Stimulated activated CD4-positive, alpha-beta T cell treated with anti-CD3 and anti-CD28 coated beads, Interleukin-4, amount 100 ng/mL, for 4 hours (primary cell): ENCODE measurements at regions not wholly inside any gene's neighbourhood (a gene's known extent, or its start where the extent isn't known, plus 50 kb on each side); places are given as distances from the start of the nearest gene placed in this dataset.
"Not testable (repeated sequence)": the region's sequence is repeated elsewhere in the genome, so short reads cannot be mapped to it uniquely, and the experiment has no call there.

Source experiments
- DNase-seq, 2 experiments: peaks; one replicate each; pipeline ENCODE4 v3.0.0-alpha.2; 2020

DNA sequence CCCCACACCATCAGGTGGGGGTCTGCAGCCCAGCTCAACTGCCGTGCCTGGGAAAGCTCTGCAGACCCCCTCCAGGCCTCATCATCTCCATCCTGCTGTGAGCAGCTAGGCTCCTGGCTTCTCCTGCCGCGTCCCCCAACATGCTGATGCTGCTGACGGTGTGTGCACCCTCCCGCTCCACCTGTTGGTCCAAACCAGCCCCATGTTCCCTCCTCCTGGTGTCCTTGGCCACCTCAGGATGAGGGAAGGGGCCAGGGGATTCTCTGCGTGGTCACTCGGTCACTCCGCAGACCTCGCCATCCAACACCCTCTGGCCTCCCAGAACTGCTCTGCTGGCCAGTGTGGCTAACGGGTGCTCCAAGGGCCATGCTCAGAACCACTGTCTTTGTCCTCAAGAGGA is 368.6 kb downstream of the FOXL1 start:
- no peak for DNase-seq

DNA sequence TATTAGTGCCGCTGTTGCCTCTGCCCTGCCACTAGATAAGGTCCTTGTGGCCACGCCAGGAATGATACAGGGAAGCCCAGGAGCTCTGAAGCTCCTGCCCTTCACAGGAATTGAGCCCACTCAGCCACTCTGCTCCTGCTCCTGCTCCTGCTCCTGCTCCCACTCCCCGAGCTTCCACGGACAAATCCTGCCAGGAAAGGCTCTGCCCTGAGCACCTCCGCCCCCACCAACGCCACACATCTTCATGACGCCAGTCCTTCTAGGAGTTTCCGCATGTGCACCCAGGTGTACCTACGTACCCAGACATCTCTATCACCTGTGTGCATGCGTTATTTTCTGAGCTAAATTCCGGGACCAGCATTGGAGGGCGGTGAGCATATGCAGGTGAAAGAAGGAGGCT is 369.1 kb downstream of the C16orf95 start:
- no peak for DNase-seq

DNA sequence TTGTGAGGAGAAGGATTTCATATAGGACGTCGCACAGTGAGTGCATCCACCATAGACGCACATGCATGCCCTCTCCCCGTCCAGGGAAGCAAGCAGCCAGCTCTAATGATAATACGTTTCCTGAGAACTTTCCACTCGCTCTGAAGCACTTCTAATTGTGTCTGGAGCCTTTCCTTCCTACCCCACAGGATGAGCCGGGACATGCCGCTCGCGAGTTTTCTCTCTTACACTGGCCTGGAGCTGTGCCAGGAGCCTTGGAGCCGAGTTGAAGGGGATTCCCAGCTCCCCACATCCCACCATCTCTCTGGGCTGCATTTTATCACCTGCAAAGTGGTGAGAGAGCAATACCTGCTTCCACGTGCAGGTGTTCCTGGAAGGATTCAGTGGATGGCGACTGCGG is 368.1 kb downstream of the C16orf95 start:
- DNase-seq = no peak

DNA sequence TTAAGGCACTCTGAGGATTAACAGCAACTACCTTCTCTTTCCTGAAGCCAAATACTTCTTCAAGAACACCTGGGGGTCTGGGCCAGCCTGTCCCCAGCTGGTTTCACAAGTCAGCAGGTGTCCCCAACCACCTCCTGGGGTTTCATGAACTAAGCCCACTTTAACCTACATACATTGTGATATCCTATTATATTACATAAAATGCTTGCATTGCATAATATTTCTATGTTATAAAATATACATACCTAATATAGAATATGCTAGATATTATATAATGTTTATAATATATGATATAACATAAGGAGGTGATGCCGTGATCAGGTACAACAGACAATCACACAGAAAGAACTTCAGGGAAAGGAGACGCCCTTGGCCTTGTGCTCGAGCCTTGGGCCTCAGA is 367.6 kb downstream of the C16orf95 start:
- no peak for DNase-seq

DNA sequence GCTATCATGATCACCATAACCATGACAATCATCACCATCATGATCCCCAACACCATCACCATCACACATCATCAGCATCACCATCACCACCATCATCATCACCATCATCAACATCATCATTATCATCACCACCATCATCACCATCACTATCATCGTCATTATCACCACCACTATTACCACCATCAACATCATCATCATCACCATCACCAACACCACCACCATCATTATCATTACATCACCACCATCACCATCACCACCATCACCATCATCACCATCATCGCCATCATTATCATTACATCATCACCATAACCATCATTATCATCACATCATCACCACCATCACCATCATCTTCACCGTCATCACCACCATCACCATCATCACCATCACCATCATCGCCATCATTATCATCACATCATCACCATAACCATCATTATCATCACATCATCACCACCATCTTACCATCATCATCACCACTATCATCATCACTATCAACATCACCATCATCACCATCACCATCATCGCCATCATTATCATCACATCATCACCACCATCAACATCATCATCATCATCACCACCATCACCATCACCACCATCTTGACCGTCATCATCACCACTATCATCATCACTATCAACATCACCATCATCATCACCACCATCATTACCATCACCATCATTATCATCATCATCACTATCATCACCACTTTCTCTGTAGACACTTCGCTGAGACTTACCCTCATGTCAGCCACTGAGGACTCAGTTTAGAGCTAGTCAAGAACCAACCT is 366.0 kb downstream of the C16orf95 start:
- no peak for DNase-seq

DNA sequence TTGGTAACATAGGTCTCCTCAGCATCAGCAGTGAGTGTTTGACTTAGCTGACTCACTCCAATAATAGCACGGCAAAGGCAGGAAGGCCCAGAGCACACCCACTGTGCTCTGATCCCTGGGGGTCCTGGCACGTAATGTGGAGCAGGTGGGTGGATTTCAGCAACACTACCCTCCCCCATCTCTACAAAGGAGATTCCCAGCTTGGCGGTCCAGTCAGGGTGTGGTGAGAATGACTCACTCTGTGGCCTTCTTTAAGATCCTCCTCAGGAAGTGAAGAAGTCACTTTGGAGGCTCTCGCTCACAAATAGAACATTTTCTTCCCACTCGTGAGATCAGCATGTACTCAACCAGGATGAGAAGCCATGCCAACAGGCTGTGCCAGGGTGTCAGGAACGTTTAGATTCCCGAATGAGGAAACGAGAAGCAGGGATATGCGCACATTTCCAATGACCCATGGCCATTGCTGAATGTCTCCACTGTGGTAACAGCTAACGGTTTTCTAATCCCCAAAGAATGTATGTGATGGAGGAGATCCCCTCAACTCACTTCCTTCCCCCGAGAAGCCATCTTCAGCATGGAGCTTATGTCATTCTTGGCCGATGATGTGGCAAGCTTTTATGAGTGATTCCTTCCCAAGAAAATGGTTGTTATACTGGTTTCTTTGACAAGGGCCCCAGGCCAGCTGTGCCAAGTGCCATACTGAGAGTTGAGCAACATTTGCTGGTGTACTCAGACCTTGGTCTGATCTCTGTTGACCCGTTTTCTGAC is 365.2 kb downstream of the C16orf95 start:
- no peak for DNase-seq

DNA sequence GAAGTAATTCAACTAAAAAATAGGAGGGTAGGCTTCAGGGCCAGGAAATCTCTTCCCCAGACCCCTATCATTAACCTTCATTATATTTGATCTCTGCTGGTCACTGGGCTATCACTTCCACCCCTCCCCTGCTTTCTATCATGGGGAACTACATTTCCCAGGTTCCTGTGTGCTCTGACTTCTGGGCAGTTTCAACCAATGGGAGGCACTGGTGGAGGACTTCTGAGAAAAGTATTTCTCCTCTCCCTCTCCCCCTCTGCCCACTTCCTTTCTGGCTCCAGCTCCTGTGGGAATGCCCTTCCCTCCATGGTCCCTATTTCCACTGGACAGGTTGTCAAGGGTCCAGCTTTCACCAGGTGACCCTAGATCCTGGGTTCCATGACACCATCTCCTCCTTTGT is 364.4 kb downstream of the C16orf95 start:
- no peak for DNase-seq

DNA sequence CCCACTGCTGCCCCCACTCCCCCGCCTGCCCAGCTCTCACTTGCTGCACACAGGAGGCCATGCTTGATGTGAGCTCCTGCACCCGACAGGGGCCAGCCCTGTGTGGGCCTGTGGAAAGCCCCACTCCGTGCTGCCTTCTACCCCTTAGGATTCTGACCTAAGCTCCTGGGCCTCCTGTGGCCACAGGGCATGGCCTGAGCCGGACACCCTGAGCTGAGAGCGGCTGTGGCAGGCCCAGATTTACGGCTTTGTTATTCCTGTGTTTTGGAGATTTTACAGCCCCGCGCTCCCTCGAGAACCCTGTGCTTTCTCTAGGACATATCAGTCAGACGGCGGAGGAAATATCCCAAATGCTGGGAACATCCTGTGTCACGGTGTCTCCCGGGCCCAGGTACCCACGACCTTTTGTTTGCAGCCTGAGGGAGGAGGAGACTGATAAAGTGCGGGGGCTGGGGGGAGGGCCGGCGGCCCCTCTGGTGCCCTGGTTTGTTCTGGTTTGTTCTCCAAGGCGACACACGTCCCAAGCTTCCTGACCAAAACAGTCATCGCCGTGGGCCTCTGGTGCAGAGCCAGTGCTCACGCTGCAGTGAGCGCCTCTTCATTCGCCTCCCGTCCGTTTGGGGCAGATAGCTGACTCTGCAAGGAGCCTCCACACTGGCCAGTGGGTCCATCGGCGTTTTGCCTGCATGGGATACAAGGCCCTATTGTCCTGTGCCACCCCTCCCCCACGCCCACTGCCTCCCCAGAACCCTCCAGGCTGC is 363.4 kb downstream of the C16orf95 start:
- no peak for DNase-seq

DNA sequence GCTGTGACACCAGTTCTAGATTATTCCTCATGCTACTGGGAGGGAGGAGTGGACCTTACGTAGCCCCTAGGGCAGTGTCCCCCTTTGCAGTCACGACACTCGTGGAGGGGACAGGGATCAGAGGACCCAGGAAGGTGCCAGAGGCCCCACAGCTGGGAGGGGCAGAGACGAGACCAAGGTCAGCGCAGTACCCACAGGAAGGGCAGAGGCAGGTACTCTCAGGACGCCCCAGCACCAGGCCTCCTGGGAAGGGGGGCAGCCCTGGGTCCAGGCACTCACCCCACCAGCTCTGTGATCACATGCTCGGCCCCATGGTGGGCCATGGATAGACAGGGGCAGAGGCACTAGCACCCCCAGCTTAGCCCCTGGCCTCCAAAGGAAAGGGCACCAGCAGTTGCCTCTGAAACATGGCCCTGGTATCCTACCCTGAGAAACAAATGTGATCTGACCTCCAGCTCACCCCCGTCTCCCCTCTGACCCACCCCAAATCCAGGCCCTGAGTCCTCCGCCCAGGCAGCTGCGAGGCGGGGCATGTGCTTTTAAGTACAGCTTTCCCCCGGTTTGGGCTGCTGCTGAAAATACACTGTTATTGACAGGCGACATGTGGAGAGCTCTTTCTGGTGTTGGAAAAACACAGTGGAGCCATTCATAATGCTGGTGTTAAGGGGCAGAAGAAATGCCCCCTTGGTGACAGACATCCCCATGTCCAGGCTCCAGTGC is 361.9 kb downstream of the C16orf95 start:
- no peak for DNase-seq

DNA sequence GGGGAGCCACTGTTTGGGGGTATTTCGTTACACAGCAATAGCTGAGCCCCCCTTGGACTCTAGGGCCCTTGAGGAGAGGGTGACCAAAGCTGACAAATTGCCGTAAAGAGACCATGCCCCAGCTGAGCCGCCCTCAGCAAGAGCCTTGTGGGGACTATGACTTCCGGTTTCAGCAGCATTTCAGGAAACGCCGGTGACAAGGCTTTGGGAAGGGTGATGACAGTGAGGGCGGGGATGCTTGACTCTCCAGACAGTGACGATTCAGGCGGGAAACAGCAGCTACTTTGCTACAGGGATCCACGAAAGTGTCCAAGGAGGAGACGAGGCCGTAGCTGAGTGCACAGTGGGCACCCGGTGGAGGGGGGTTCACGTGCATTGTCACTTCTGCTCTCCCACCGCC is 360.8 kb downstream of the C16orf95 start:
- no peak for DNase-seq

DNA sequence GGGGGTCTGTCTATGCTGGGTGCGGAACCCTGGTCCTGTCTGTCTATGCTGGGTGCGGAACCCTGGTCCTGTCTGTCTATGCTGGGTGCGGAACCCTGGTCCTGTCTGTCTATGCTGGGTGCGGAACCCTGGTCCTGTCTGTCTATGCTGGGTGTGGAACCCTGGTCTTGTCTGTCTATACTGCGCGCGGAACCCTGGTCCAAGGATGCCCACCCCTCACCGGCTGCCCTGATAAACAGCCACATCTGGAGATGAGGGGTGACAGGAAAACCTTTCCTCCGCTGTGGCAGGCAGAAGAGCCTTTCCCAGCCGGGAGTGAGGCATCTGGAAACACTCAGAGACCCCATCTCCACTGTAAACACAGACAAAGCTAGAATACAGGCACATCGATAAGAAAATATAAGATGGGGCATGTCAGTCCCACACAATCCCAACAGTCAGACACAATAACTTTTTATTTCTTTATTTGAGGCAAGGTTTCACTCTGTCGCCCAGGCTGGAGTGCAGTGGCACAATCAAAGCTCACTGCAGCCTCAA is 359.5 kb downstream of the C16orf95 start:
- not testable (repeated sequence) for DNase-seq

DNA sequence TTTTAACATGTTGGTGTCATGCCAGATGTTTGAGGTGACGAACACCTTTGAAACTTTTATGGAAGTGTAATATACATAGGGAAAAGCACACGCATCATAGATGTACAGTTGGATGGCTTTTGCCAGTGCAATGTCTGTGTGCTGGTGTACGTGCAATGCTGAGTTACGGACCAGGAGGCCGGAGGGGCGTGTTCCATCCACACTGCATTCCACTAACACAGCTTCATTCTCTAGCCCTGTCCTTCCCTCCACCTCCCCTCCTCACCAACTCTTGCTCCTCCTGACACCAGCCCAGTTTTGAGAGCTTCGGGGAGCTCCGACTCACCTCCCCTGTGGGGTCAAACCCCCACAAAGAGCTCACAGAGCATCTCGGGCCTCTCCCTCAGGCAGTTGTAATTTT is 358.8 kb downstream of the C16orf95 start:
- DNase-seq = no peak

DNA sequence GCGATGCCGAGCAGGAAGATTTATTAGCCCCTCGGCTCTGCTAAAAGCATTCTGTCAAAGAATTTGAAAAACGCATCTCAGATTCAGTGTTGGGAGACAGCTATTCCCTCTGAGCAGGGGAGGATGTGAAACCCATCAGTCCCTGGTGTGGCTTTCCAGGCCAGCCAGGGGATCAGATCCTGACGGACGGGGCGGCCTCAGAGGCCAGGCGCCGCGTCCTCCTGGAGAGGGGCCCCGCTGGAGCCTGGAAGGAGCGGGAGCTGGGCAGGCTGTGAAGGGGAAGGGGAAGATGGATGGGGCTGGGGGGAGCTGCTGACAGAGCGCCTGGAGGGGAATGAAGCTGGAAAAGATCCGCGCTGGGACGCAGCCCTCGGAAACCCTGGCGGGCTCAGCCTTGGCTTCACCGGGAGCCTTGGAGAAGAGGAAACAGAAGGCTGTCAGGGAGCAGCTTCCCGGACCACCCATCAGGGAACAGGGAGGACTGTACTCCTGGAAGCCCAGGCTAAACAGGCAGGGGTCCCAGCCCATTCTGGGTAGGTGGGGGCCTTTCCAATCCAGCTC is 358.0 kb downstream of the C16orf95 start:
- no peak for DNase-seq

DNA sequence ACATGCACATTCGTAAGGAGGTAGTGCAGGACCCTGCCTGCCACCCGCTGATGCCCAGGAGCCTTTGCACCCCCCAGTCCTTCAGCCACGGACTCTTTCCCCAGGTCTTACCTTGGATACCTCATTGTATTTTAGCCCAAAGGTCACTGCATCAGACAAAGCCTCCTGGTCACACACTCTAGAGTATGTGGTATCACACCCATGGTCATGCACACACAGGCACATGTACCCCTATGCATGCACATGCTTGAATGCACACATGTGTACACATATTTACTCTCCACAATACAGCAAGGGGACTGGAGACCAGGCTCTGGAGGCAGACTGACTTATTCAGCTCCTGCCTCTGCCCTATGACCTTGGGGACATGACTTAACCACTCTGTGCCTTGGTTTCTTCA is 357.5 kb downstream of the C16orf95 start:
- no peak for DNase-seq

DNA sequence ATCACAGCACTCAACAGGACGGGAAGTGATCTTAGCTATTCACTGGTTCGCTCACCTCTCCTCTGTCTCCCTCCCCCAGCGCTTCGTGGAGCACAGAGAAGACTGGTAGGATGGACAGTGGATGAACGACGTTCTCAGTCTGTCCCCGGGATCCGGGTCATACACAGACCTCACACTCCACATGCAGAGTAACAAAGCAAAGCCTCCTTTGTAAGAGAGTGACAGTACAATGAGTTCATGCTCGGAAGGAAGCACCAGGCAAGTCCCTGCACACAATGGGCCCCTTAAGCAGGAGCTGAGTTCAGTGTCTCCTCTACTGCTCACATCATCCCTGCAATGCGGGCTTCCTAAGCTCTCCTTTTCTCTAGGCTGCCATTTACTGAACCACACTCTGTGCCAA is 356.9 kb downstream of the C16orf95 start:
- no peak for DNase-seq

DNA sequence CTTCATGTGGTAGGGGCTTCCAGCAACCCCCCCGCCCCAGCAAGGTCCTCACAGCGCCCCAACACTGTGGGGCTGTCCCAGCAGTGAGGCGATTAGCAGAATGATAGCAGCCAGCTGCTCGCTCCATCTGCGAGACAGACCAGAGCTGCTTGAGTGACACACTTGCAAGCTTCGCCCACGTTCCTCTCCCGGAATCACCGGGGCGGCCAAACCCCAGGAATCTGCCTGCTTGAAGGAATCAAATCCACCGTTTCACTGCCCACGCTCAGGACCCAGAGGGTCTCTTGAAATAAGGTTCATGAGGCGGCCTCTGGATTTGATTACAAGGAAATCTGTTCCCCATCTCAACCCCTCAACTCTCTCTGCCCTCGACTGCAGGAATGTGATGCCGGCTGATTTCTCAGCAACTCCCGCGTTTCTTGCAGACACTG is 356.0 kb downstream of the C16orf95 start:
- no peak for DNase-seq

DNA sequence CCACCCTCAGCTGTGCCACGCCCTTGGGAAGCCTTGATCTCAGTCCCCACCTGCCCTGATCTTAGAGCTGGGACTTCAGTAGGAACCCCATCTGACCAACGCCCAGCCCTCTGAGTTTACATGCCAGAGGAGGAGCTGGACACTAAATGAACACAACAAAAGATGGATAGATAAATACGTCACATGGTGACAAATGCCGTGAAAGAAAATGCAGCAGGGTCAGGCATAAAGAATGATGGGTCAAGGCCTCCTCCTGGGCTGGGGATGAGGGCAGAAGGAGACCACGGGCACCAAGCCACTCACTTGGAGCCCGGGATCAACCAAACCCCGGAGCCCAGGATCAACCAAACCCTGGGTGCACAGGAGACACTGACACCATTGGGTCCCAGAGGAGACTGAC is 354.9 kb downstream of the C16orf95 start:
- DNase-seq = no peak

DNA sequence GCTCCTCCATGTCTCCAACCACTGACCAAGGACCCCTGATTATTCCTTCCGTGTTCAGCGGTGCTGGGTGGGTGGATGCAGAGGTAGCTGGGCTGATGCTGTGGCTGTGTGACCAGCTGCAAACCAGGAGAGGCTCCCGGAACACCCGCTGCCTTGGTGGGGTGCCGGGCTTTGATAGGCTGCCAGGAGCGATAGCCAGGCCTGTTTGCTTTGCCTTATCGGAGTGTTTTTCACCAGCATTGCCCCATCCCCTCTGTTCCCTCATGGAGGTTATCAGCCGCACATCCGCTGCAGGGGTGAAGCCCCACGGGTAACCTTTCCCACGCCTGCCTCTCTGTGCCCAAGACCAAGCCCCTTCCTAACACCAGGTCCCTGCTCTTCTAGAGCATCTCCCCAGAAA is 354.3 kb downstream of the C16orf95 start:
- no peak for DNase-seq

DNA sequence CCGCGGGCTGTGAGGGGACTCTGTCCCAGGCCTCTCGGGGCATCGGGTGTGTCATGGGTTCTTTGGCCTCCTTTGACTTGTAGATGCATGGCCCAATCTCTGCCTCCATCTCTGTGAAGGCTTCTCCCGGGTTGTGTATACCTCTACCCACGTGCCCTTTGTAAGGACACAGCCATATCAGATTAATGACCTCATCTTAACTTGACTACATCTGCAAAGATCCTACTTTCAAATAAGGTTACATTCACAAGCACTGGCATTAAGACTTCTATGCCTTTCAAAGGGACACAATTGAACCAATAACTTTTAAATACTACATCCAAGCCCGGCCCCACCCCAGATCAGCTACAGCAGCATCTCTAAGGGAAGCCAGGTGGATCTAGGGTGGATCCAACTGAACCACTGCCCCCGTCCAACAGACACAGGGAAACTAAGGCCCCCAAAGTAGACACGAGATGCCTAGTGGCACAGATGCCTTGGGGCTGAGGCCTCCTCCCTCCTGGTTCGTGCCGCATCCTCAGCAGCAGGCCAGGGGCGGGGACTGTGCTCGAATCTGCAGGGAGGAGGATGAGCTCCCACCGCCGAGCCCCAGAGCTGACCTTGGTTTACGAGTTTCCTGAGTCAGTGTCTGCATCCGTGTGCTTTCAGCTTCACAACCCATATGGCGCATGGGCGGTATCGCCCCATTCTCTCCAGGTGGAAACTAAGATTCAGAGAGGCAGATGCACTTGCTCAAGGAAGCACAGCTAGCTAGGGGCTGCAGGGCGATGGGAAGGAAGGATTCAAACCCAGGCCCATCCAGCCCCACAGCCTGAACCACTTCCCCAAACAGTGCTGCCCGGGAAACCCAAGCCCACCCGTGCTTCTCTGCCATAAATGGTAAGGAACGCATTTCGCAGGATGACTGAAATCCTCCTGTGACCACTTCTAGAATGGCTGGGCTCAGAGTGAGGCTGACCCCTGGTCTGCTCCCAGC is 353.3 kb downstream of the C16orf95 start:
- no peak for DNase-seq

DNA sequence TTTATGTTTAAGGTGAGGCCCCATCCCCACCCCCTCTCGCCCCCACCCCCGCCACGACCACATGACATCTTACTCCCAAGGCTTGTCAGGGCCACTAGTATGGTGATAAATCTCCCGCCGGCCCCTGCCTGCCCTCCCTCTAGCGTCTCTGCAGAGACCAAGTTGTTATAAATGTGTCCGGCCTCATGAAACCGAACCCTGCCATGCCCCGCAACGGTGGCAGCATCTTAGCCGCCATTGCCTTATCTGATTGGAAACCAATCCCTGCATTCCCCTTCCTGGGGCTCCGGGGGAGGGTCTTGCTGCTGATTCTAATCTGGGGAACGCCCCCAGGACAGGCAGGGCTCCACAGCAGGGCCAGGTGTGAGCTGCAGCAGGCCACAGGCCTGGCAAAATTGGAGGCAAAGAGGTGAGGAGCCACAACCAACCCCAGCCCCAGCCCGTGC is 352.4 kb downstream of the C16orf95 start:
- no peak for DNase-seq

DNA sequence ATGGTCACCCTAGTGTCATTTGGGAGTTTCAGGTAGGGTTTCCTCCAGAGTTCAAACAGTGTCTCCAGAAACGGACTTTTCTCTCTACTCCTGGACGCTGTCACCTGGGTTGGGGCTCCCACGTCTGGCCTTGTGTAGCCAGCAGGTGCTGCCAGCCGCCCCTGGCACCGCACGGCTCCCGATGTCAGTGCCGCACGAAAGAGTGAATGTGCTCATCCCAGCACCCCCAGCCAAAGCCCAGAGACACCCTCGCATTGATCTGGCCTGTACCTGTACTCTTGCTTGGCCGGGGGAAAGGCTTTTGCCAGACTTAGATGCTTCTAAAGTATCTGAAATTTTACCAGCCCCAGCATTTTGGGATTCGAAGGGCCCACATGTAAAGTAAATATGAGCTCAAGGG is 351.9 kb downstream of the C16orf95 start:
- DNase-seq = no peak
